Activated CD4-positive, alpha-beta memory T cell treated with anti-CD3 and anti-CD28 coated beads, Interleukin-2, amount 10 ng/mL, durations not matched to agents 7 days and 5 days (primary cell): ENCODE measurements at regions not wholly inside any gene's neighbourhood (a gene's known extent, or its start where the extent isn't known, plus 50 kb on each side); places are given as distances from the start of the nearest gene placed in this dataset.

Source experiments
- CTCF ChIA-PET: fragments of 350-600 bp; sonication (Branson Sonifier 250); formaldehyde crosslinking; loops from one replicate; lab custom pipeline; 2021; ENCODE audit warnings: antibody characterized with exemption, inconsistent platforms; lab: Charles Lee
- POLR2A ChIA-PET: fragments of 350-600 bp; sonication (Branson Sonifier 250); formaldehyde crosslinking; loops from one replicate; lab custom pipeline; 2021; ENCODE audit warnings: antibody characterized with exemption; lab: Charles Lee
- DNase-seq: peaks from one replicate; pipeline ENCODE4 v3.0.0-alpha.2; 2020
- H3K27ac Mint-ChIP-seq: one replicate; pipeline ENCODE4 v1.8.0; 2021; ENCODE audit warnings: mild to moderate bottlenecking, mixed read lengths
- H3K27me3 Mint-ChIP-seq: one replicate; pipeline ENCODE4 v1.8.0; 2021; ENCODE audit warnings: mixed read lengths
- H3K36me3 Mint-ChIP-seq: one replicate; pipeline ENCODE4 v1.8.0; 2021; ENCODE audit warnings: low read depth, mixed read lengths
- H3K4me1 Mint-ChIP-seq: one replicate; pipeline ENCODE4 v1.8.0; 2021; ENCODE audit warnings: mixed read lengths
- H3K4me3 Mint-ChIP-seq: one replicate; pipeline ENCODE4 v1.8.0; 2021; ENCODE audit warnings: mild to moderate bottlenecking, mixed read lengths
- H3K9me3 Mint-ChIP-seq: one replicate; pipeline ENCODE4 v1.8.0; 2021; ENCODE audit warnings: mixed read lengths

- H3K27me3 Mint-ChIP-seq: no peaks in the 10 kb centered on the region
- H3K9me3 Mint-ChIP-seq: peaks cover 15% of the 10 kb centered on the region
- no peak overlapping the region for H3K27ac Mint-ChIP-seq
- H3K4me3 Mint-ChIP-seq: no peak overlapping the region
- ChIA-PET POLR2A (no interaction called here), CTCF (no interaction called here)
- H3K36me3 Mint-ChIP-seq: no peaks in the 10 kb centered on the region
- no peak for DNase-seq
- H3K4me1 Mint-ChIP-seq: peaks cover 6% of the 10 kb centered on the region
Observed at GRCh38 chr16:62644030-62644812, 608.0 kb upstream of the CDH8 start.

DNA sequence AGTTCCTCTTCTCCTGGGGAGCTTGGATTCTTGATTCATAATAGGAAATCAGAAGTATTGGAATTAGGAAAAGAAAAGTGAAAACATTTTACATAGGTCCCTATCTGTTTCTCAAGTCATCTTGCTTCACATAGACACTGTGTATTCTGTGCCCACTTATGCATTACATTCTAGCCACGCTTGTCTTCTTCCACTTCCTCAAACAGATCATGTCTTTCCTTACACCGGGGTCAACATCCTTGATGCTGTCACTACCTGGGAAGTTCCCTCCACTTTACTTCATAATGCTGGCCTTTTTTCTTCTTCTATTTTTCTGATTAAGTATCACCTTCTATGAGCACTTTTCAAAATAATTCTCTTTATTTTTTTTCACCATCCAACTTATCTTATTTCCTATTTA is 606.4 kb upstream of the CDH8 start:
- ChIA-PET POLR2A (no interaction called here), CTCF (no interaction called here)
- no peak overlapping the region for H3K27ac Mint-ChIP-seq
- peaks cover 16% of the 10 kb centered on the region for H3K9me3 Mint-ChIP-seq
- peaks cover 10% of the 10 kb centered on the region for H3K4me1 Mint-ChIP-seq
- DNase-seq: no peak
- H3K36me3 Mint-ChIP-seq: no peaks in the 10 kb centered on the region
- no peaks in the 10 kb centered on the region for H3K27me3 Mint-ChIP-seq
- H3K4me3 Mint-ChIP-seq: no peak overlapping the region

GRCh38 chr16:62639890-62640289 is 603.7 kb upstream of the CDH8 start:
- peaks cover 10% of the 10 kb centered on the region for H3K4me1 Mint-ChIP-seq
- CTCF ChIA-PET: no interaction called here
- DNase-seq: no peak
- POLR2A ChIA-PET: no interaction called here
- H3K9me3 Mint-ChIP-seq: peaks cover 12% of the 10 kb centered on the region
- H3K27ac Mint-ChIP-seq: peak overlapping the region; percentile 54
- H3K27me3 Mint-ChIP-seq: no peaks in the 10 kb centered on the region
- no peak overlapping the region for H3K4me3 Mint-ChIP-seq
- no peaks in the 10 kb centered on the region for H3K36me3 Mint-ChIP-seq

GRCh38 chr16:62638964-62639870 is 603.0 kb upstream of the CDH8 start:
- H3K4me1 Mint-ChIP-seq: peaks cover 10% of the 10 kb centered on the region
- no peak overlapping the region for H3K4me3 Mint-ChIP-seq
- peaks cover 12% of the 10 kb centered on the region for H3K9me3 Mint-ChIP-seq
- H3K27ac Mint-ChIP-seq: peak overlapping the region; percentile 54
- H3K27me3 Mint-ChIP-seq: no peaks in the 10 kb centered on the region
- DNase-seq: no peak
- ChIA-PET CTCF (no interaction called here), POLR2A (no interaction called here)
- no peaks in the 10 kb centered on the region for H3K36me3 Mint-ChIP-seq

GRCh38 chr16:62638324-62638911 is 602.2 kb upstream of the CDH8 start:
- Mint-ChIP-seq H3K4me1 (peaks cover 10% of the 10 kb centered on the region), H3K4me3 (no peak overlapping the region), H3K36me3 (no peaks in the 10 kb centered on the region), H3K27ac (no peak overlapping the region), H3K9me3 (peaks cover 16% of the 10 kb centered on the region), H3K27me3 (no peaks in the 10 kb centered on the region)
- ChIA-PET CTCF (no interaction called here), POLR2A (no interaction called here)
- DNase-seq: no peak

DNA sequence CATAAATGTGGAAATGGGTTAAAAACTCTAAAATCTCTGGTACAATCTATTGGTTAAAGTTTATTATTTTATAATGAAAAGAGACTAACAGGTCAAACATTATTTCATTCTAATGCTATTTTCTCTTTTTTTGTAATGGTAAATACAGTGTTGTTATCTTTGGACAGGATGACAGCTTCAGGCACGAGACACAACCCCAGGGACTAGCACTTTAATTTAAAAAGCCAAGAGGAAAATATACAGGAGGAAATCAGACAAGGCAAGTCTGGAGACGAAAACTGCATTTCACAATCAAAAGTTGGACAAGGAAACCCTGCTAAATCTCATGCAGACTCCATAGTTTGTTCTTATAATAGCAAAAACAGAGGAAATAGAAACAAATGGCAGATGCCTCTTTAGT is 589.1 kb upstream of the CDH8 start:
- Mint-ChIP-seq H3K27ac (no peak overlapping the region), H3K4me1 (no peaks in the 10 kb centered on the region), H3K9me3 (peaks cover 4% of the 10 kb centered on the region), H3K4me3 (no peak overlapping the region), H3K27me3 (no peaks in the 10 kb centered on the region), H3K36me3 (no peaks in the 10 kb centered on the region)
- no peak for DNase-seq
- ChIA-PET POLR2A (no interaction called here), CTCF (no interaction called here)

- no peak for DNase-seq
- Mint-ChIP-seq H3K9me3 (peaks cover 14% of the 10 kb centered on the region), H3K4me3 (no peak overlapping the region), H3K27me3 (no peaks in the 10 kb centered on the region), H3K27ac (no peak overlapping the region), H3K36me3 (no peaks in the 10 kb centered on the region), H3K4me1 (no peaks in the 10 kb centered on the region)
- ChIA-PET CTCF (no interaction called here), POLR2A (no interaction called here)
Observed at GRCh38 chr16:62620275-62620674, 584.0 kb upstream of the CDH8 start.

GRCh38 chr16:62615526-62615925 is 579.3 kb upstream of the CDH8 start:
- CTCF ChIA-PET: no interaction called here
- no peaks in the 10 kb centered on the region for H3K36me3 Mint-ChIP-seq
- H3K4me3 Mint-ChIP-seq: no peak overlapping the region
- H3K27me3 Mint-ChIP-seq: no peaks in the 10 kb centered on the region
- H3K27ac Mint-ChIP-seq: no peak overlapping the region
- H3K9me3 Mint-ChIP-seq: peaks cover 26% of the 10 kb centered on the region
- no peak for DNase-seq
- no peaks in the 10 kb centered on the region for H3K4me1 Mint-ChIP-seq
- POLR2A ChIA-PET: no interaction called here

DNA sequence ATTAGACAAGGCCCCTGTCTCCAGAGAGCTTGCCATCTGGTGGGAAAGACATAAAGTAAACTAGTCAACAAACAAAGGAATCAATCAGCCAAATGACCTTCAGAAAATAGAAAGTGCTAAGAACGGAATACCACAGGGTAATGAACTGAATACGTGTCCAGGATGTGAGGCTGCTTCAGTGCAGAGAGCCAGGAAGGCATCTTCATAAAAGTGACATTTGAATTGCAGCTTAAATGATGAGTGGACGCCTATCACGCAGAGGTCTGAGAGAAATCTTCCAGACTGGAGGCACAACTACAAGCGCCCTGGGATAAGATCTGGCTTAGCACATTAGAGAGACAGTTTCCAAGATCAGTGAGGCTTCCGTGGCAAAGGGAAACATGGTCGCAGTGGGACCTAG is 574.1 kb upstream of the CDH8 start:
- H3K27me3 Mint-ChIP-seq: no peaks in the 10 kb centered on the region
- ChIA-PET POLR2A (no interaction called here), CTCF (no interaction called here)
- no peak overlapping the region for H3K27ac Mint-ChIP-seq
- H3K4me3 Mint-ChIP-seq: no peak overlapping the region
- peaks cover 31% of the 10 kb centered on the region for H3K9me3 Mint-ChIP-seq
- DNase-seq: no peak
- no peaks in the 10 kb centered on the region for H3K36me3 Mint-ChIP-seq
- no peaks in the 10 kb centered on the region for H3K4me1 Mint-ChIP-seq

GRCh38 chr16:62602790-62603189 is 566.6 kb upstream of the CDH8 start:
- DNase-seq: no peak
- Mint-ChIP-seq H3K27ac (no peak overlapping the region), H3K9me3 (peaks cover 11% of the 10 kb centered on the region), H3K4me3 (no peak overlapping the region), H3K4me1 (no peaks in the 10 kb centered on the region), H3K27me3 (no peaks in the 10 kb centered on the region), H3K36me3 (no peaks in the 10 kb centered on the region)
- ChIA-PET POLR2A (no interaction called here), CTCF (no interaction called here)

DNA sequence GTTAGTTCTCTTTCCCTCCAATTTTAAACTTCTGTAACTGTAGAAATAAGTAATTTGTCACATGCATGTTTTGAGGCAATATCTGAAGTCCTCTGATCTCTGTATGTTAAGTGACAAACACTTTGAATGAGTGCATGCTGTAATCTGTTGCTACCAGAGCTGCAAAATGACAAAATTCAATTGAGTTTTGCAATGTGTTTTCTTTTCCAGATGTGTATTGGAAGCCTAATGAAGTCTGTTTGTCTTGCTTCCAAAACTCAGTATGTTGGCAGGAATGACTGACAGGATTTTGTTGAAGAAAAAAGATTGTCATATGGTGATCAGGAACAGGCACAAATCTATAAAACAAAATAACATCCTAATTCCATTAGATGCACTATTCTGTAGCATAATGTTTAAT is 561.6 kb upstream of the CDH8 start:
- no peaks in the 10 kb centered on the region for H3K36me3 Mint-ChIP-seq
- ChIA-PET POLR2A (no interaction called here), CTCF (no interaction called here)
- no peak overlapping the region for H3K4me3 Mint-ChIP-seq
- H3K4me1 Mint-ChIP-seq: no peaks in the 10 kb centered on the region
- H3K27ac Mint-ChIP-seq: no peak overlapping the region
- H3K27me3 Mint-ChIP-seq: no peaks in the 10 kb centered on the region
- DNase-seq: no peak
- H3K9me3 Mint-ChIP-seq: peaks cover 21% of the 10 kb centered on the region

DNA sequence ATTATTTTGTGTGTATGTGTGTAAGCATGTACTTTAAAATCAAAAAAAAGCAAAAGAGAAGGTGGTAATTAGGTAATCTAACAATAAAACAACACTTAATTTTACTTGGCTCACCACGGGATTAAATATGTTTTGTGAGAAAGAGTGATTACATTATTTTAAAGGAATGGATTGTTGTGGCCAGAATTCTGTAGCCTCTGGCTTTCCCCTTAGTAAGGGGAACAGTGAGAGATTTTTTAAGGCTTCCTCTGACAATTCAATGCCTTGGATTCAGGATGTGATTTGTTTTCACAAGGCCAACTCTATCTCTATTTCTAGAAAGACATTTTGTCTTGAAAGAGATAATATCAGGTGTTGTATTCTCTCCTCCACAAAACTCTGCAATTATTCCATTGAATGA is 560.3 kb upstream of the CDH8 start:
- Mint-ChIP-seq H3K9me3 (peaks cover 20% of the 10 kb centered on the region), H3K27me3 (no peaks in the 10 kb centered on the region), H3K4me3 (no peak overlapping the region), H3K27ac (no peak overlapping the region), H3K4me1 (no peaks in the 10 kb centered on the region), H3K36me3 (no peaks in the 10 kb centered on the region)
- ChIA-PET CTCF (no interaction called here), POLR2A (no interaction called here)
- no peak for DNase-seq

DNA sequence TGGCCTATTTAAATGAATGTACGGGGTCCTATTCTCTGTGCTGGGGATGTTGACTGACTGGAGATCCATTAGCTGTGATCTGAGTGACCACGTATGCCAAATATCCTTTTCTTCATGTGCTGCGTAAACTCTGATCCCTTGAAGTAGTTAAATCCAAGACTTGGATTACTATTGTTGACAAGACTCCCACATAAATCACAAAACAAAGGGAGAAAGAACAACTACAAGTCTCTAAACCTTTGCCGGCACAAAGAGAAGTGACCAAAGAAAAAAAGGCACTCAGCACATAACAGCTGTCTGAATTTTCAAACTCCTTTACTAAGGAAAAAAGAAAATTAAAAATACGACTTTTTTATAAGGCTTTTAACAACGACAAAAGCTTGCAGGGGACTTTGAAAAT is 559.9 kb upstream of the CDH8 start:
- ChIA-PET POLR2A (no interaction called here), CTCF (no interaction called here)
- H3K27ac Mint-ChIP-seq: no peak overlapping the region
- no peaks in the 10 kb centered on the region for H3K36me3 Mint-ChIP-seq
- no peak for DNase-seq
- H3K4me3 Mint-ChIP-seq: no peak overlapping the region
- H3K4me1 Mint-ChIP-seq: no peaks in the 10 kb centered on the region
- peaks cover 20% of the 10 kb centered on the region for H3K9me3 Mint-ChIP-seq
- H3K27me3 Mint-ChIP-seq: no peaks in the 10 kb centered on the region
